WI38 (cell line): ENCODE measurements at regions not wholly inside any gene's neighbourhood (a gene's known extent, or its start where the extent isn't known, plus 50 kb on each side); places are given as distances from the start of the nearest gene placed in this dataset.

Experiments
- H3K4me3 ChIP-seq: 2 replicates; pipeline ENCODE4 v1.5.1; 2011; ENCODE audit warnings: low read depth, mild to moderate bottlenecking, control low read depth, low read length
- TF ChIP-seq, protein P1 (sequence below): IDR thresholded peaks from 2 replicates; pipeline ENCODE4 v1.5.1; 2012; ENCODE audit warnings: low read depth, mild to moderate bottlenecking, control low read depth, low read length

DNA sequence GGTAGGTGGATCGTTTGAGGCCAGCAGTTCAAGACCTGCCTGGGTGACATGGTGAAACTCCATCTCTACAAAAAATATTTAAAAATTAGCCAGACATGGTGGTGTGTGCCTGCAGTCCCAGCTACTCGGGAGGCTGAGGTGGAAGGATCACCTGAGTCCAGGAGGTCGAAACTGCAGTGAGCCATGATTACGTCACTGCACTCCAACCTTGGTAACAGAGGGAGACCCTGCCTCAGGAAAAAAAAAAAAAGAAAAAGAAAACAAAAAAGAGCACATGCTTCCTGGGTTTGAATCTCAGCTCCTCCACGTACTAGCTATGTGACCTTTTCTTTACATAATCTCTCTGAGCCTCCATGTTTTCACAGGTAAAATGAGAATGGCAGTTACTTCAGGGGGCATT, 86.3 kb upstream of the CALM2 start:
- TF ChIP-seq, protein P1, sequence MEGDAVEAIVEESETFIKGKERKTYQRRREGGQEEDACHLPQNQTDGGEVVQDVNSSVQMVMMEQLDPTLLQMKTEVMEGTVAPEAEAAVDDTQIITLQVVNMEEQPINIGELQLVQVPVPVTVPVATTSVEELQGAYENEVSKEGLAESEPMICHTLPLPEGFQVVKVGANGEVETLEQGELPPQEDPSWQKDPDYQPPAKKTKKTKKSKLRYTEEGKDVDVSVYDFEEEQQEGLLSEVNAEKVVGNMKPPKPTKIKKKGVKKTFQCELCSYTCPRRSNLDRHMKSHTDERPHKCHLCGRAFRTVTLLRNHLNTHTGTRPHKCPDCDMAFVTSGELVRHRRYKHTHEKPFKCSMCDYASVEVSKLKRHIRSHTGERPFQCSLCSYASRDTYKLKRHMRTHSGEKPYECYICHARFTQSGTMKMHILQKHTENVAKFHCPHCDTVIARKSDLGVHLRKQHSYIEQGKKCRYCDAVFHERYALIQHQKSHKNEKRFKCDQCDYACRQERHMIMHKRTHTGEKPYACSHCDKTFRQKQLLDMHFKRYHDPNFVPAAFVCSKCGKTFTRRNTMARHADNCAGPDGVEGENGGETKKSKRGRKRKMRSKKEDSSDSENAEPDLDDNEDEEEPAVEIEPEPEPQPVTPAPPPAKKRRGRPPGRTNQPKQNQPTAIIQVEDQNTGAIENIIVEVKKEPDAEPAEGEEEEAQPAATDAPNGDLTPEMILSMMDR, result no peak
- no peak overlapping the region for H3K4me3 ChIP-seq

- H3K4me3 ChIP-seq, result no peak overlapping the region
- TF ChIP-seq, protein P1, result no peak
Observed at GRCh38 chr2:47260971-47261370, 84.7 kb upstream of the CALM2 start.

GRCh38 chr2:47259829-47260228, 83.5 kb upstream of the CALM2 start:
- no peak overlapping the region for H3K4me3 ChIP-seq
- TF ChIP-seq, protein P1, result no peak

GRCh38 chr2:47257946-47258348, 81.6 kb upstream of the CALM2 start:
- H3K4me3 ChIP-seq, result no peak overlapping the region
- TF ChIP-seq, protein P1, result no peak

- no peak overlapping the region for H3K4me3 ChIP-seq
Observed at GRCh38 chr2:47256416-47257087, 80.2 kb upstream of the CALM2 start.

DNA sequence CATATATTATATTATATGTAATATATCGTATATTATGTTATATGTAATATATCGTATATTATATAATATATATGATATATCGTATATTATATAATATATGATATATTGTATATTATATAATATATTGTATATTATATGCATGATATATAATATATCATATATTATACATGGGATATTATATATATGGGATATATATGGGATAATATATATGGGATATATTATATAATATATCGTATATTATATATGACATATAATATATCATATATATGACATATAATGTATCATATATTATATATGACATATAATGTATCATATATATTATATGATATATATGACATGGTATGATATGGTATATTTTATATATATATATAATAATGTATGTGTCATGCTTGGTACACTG, 79.5 kb upstream of the CALM2 start:
- TF ChIP-seq, protein P1, result no peak
- H3K4me3 ChIP-seq, result no peak overlapping the region

More at GRCh38 chr2:47256416-47257087, 80.2 kb upstream of the CALM2 start:
- TF ChIP-seq, protein P1, result no peak

DNA sequence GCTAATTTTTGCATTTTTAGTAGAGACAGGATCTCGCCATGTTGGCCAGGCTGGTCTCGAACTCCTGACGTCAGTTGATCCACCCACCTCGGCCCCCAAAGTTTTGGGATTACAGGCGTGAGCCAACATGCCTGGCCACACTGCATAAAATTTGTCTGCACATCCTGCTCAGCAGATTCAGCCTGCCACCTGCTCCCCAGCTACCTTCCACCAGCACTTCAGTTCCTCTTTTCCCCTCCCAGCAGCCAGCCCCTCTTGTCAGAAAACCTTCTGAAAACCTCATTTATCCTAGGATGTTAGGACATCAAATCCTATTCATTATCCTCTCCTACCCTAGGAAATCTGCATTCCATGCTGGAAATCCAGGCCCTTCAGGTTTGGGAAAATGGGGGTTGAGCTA, 78.2 kb upstream of the CALM2 start:
- no peak overlapping the region for H3K4me3 ChIP-seq
- TF ChIP-seq, protein P1, result no peak
